Stimulated activated CD4-positive, alpha-beta T cell treated with anti-CD3 and anti-CD28 coated beads, Interleukin-12 subunit alpha, Interleukin-12 subunit beta, amount 100 ng/mL, for 24 hours (primary cell): ENCODE measurements at regions not wholly inside any gene's neighbourhood (a gene's known extent, or its start where the extent isn't known, plus 50 kb on each side); places are given as distances from the start of the nearest gene placed in this dataset.

ENCODE experiments used
- DNase-seq, 2 experiments: peaks; one replicate each; pipeline ENCODE4 v3.0.0-alpha.2; 2020; ENCODE audit warnings: low read depth in 2 of 2

- DNase-seq: no peak
Observed at GRCh38 chr19:31784671-31785101, 435.4 kb upstream of the TSHZ3 start.

GRCh38 chr19:31801611-31802010 lies 452.4 kb upstream of the TSHZ3 start:
- DNase-seq: no peak

GRCh38 chr19:31803835-31804446 lies 454.7 kb upstream of the TSHZ3 start:
- DNase-seq: no peak

- DNase-seq: no peak
Observed at GRCh38 chr19:31804668-31805067, 455.4 kb upstream of the TSHZ3 start.

- no peak for DNase-seq
Observed at GRCh38 chr19:31810536-31811109, 461.4 kb upstream of the TSHZ3 start.

GRCh38 chr19:31817971-31818797 lies 468.9 kb upstream of the TSHZ3 start:
- no peak for DNase-seq

- no peak for DNase-seq
Observed at GRCh38 chr19:31818798-31819105, 469.5 kb upstream of the TSHZ3 start.

GRCh38 chr19:31819837-31820236 lies 470.6 kb upstream of the TSHZ3 start:
- DNase-seq: no peak

- no peak for DNase-seq
Observed at GRCh38 chr19:31821346-31821745, 472.1 kb upstream of the TSHZ3 start.

- DNase-seq: no peak
Observed at GRCh38 chr19:31825134-31826094, 476.2 kb upstream of the TSHZ3 start.

GRCh38 chr19:31826325-31826724 lies 477.1 kb upstream of the TSHZ3 start:
- DNase-seq: no peak

- DNase-seq: no peak
Observed at GRCh38 chr19:31831421-31832175, 482.4 kb upstream of the TSHZ3 start.

- DNase-seq: no peak
Observed at GRCh38 chr19:31832176-31832548, 482.9 kb upstream of the TSHZ3 start.

- no peak for DNase-seq
Observed at GRCh38 chr19:31834070-31834469, 484.8 kb upstream of the TSHZ3 start.

GRCh38 chr19:31838163-31838815 lies 489.1 kb upstream of the TSHZ3 start:
- no peak for DNase-seq

GRCh38 chr19:31840371-31840770 lies 491.1 kb upstream of the TSHZ3 start:
- no peak for DNase-seq

- no peak for DNase-seq
Observed at GRCh38 chr19:31841755-31842154, 492.5 kb upstream of the TSHZ3 start.

GRCh38 chr19:31863122-31863521 lies 482.3 kb upstream of the ZNF507 start:
- no peak for DNase-seq

- DNase-seq: no peak
Observed at GRCh38 chr19:31874313-31874712, 471.1 kb upstream of the ZNF507 start.

GRCh38 chr19:31875591-31875990 lies 469.8 kb upstream of the ZNF507 start:
- no peak for DNase-seq

GRCh38 chr19:31880283-31880682 lies 465.1 kb upstream of the ZNF507 start:
- no peak for DNase-seq
